NCI-H187 (cell line): ENCODE measurements at regions not wholly inside any gene's neighbourhood (a gene's known extent, or its start where the extent isn't known, plus 50 kb on each side); places are given as distances from the start of the nearest gene placed in this dataset.

Experiments used
- DNase-seq, 2 experiments: peaks; one replicate each; lab custom pipeline; 2025; lab: John Stamatoyannopoulos, UW

GRCh38 chr14:101481557-101481956 is 79.7 kb upstream of the DIO3 start:
- no peak for DNase-seq

- DNase-seq: no peak
Observed at GRCh38 chr14:101482066-101482465, 79.2 kb upstream of the DIO3 start.

GRCh38 chr14:101483829-101484228 is 77.5 kb upstream of the DIO3 start:
- no peak for DNase-seq

GRCh38 chr14:101489092-101489760 is 72.1 kb upstream of the DIO3 start:
- DNase-seq: no peak

GRCh38 chr14:101490771-101491170 is 70.5 kb upstream of the DIO3 start:
- no peak for DNase-seq

- no peak for DNase-seq
Observed at GRCh38 chr14:101491841-101492240, 69.5 kb upstream of the DIO3 start.

GRCh38 chr14:101492716-101493115 is 68.6 kb upstream of the DIO3 start:
- DNase-seq: no peak

- DNase-seq: no peak
Observed at GRCh38 chr14:101494826-101495225, 66.5 kb upstream of the DIO3 start.

- no peak for DNase-seq
Observed at GRCh38 chr14:101495284-101495683, 66.0 kb upstream of the DIO3 start.

GRCh38 chr14:101495827-101496775 is 65.2 kb upstream of the DIO3 start:
- no peak for DNase-seq

GRCh38 chr14:101496776-101497683 is 64.3 kb upstream of the DIO3 start:
- no peak for DNase-seq

GRCh38 chr14:101497684-101498525 is 63.4 kb upstream of the DIO3 start:
- no peak for DNase-seq

GRCh38 chr14:101498526-101498860 is 62.8 kb upstream of the DIO3 start:
- no peak for DNase-seq

- no peak for DNase-seq
Observed at GRCh38 chr14:101499080-101499479, 62.2 kb upstream of the DIO3 start.

- DNase-seq: no peak
Observed at GRCh38 chr14:101499513-101499912, 61.8 kb upstream of the DIO3 start.

- DNase-seq: no peak
Observed at GRCh38 chr14:101500061-101500460, 61.2 kb upstream of the DIO3 start.

GRCh38 chr14:101500681-101501080 is 60.6 kb upstream of the DIO3 start:
- no peak for DNase-seq

GRCh38 chr14:101501341-101501740 is 60.0 kb upstream of the DIO3 start:
- DNase-seq: no peak

- no peak for DNase-seq
Observed at GRCh38 chr14:101501858-101502615, 59.3 kb upstream of the DIO3 start.

- DNase-seq: no peak
Observed at GRCh38 chr14:101502761-101503392, 58.4 kb upstream of the DIO3 start.
